ENCODE measurements at regions not wholly inside any gene's neighbourhood (a gene's known extent, or its start where the extent isn't known, plus 50 kb on each side); places are given as distances from the start of the nearest gene placed in this dataset.

GRCh38 chr15:26156051-26156450 lies 292.9 kb upstream of the ATP10A start:
- Histone ChIP-seq H3K9ac (ENCODE audit: low read depth, low read length) (no peak overlapping the region), H3K9me3 (ENCODE audit: insufficient read depth, low read depth, low read length) (no peaks in the 10 kb centered on the region), H3K4me3 (ENCODE audit: low read length) (no peak overlapping the region), H3K27ac (ENCODE audit: low read depth, low read length) (no peak overlapping the region), H3K27me3 (ENCODE audit: insufficient read depth, low read length) (no peaks in the 10 kb centered on the region), H3K36me3 (ENCODE audit: insufficient read depth, low read length) (no peaks in the 10 kb centered on the region), H3K4me1 (ENCODE audit: insufficient read depth, low read length) (no peaks in the 10 kb centered on the region)
- WGBS = 88% methylated on average over 4 of the region's 4 CpGs

GRCh38 chr15:26148156-26148860 lies 285.2 kb upstream of the ATP10A start:
- Histone ChIP-seq H3K36me3 (ENCODE audit: insufficient read depth, low read length) (no peaks in the 10 kb centered on the region), H3K4me3 (ENCODE audit: low read length) (no peak overlapping the region), H3K9ac (ENCODE audit: low read depth, low read length) (no peak overlapping the region), H3K27ac (ENCODE audit: low read depth, low read length) (no peak overlapping the region), H3K4me1 (ENCODE audit: insufficient read depth, low read length) (no peaks in the 10 kb centered on the region), H3K9me3 (ENCODE audit: insufficient read depth, low read depth, low read length) (no peaks in the 10 kb centered on the region), H3K27me3 (ENCODE audit: insufficient read depth, low read length) (no peaks in the 10 kb centered on the region)
- 95% methylated on average over 13 of the region's 13 CpGs for WGBS

GRCh38 chr15:26146202-26146601 lies 283.1 kb upstream of the ATP10A start:
- H3K9me3 ChIP-seq (ENCODE audit: insufficient read depth, low read depth, low read length) = no peaks in the 10 kb centered on the region
- WGBS = 88% methylated on average over 2 of the region's 4 CpGs

GRCh38 chr15:26145796-26146195 lies 282.7 kb upstream of the ATP10A start:
- H3K4me3 ChIP-seq (ENCODE audit: low read length) = no peak overlapping the region
- no peaks in the 10 kb centered on the region for H3K27me3 ChIP-seq (ENCODE audit: insufficient read depth, low read length)
- H3K4me1 ChIP-seq (ENCODE audit: insufficient read depth, low read length) = no peaks in the 10 kb centered on the region
- H3K9me3 ChIP-seq (ENCODE audit: insufficient read depth, low read depth, low read length) = no peaks in the 10 kb centered on the region
- H3K27ac ChIP-seq (ENCODE audit: low read depth, low read length) = no peak overlapping the region
- H3K36me3 ChIP-seq (ENCODE audit: insufficient read depth, low read length) = no peaks in the 10 kb centered on the region
- H3K9ac ChIP-seq (ENCODE audit: low read depth, low read length) = no peak overlapping the region
- WGBS = 94% methylated on average over 2 of the region's 2 CpGs

More at GRCh38 chr15:26146202-26146601, 283.1 kb upstream of the ATP10A start:
- Histone ChIP-seq H3K27ac (ENCODE audit: low read depth, low read length) (no peak overlapping the region), H3K36me3 (ENCODE audit: insufficient read depth, low read length) (no peaks in the 10 kb centered on the region), H3K4me1 (ENCODE audit: insufficient read depth, low read length) (no peaks in the 10 kb centered on the region), H3K9ac (ENCODE audit: low read depth, low read length) (no peak overlapping the region), H3K4me3 (ENCODE audit: low read length) (no peak overlapping the region), H3K27me3 (ENCODE audit: insufficient read depth, low read length) (no peaks in the 10 kb centered on the region)

GRCh38 chr15:26144836-26145235 lies 281.7 kb upstream of the ATP10A start:
- Histone ChIP-seq H3K9me3 (ENCODE audit: insufficient read depth, low read depth, low read length) (no peaks in the 10 kb centered on the region), H3K4me1 (ENCODE audit: insufficient read depth, low read length) (no peaks in the 10 kb centered on the region), H3K27me3 (ENCODE audit: insufficient read depth, low read length) (no peaks in the 10 kb centered on the region), H3K9ac (ENCODE audit: low read depth, low read length) (no peak overlapping the region), H3K36me3 (ENCODE audit: insufficient read depth, low read length) (no peaks in the 10 kb centered on the region), H3K27ac (ENCODE audit: low read depth, low read length) (no peak overlapping the region), H3K4me3 (ENCODE audit: low read length) (no peak overlapping the region)
- WGBS = 92% methylated on average over 4 of the region's 4 CpGs

GRCh38 chr15:26143221-26143620 lies 280.1 kb upstream of the ATP10A start:
- H3K4me3 ChIP-seq (ENCODE audit: low read length) = no peak overlapping the region
- H3K9ac ChIP-seq (ENCODE audit: low read depth, low read length) = no peak overlapping the region
- no CpG with 5 or more reads among the region's 1 CpG for WGBS
- H3K36me3 ChIP-seq (ENCODE audit: insufficient read depth, low read length) = no peaks in the 10 kb centered on the region
- no peaks in the 10 kb centered on the region for H3K9me3 ChIP-seq (ENCODE audit: insufficient read depth, low read depth, low read length)
- no peaks in the 10 kb centered on the region for H3K4me1 ChIP-seq (ENCODE audit: insufficient read depth, low read length)
- H3K27me3 ChIP-seq (ENCODE audit: insufficient read depth, low read length) = no peaks in the 10 kb centered on the region
- no peak overlapping the region for H3K27ac ChIP-seq (ENCODE audit: low read depth, low read length)

GRCh38 chr15:26134812-26135211 lies 271.7 kb upstream of the ATP10A start:
- H3K27ac ChIP-seq (ENCODE audit: low read depth, low read length) = no peak overlapping the region
- H3K4me1 ChIP-seq (ENCODE audit: insufficient read depth, low read length) = peaks cover 46% of the 10 kb centered on the region
- H3K36me3 ChIP-seq (ENCODE audit: insufficient read depth, low read length) = no peaks in the 10 kb centered on the region
- H3K4me3 ChIP-seq (ENCODE audit: low read length) = no peak overlapping the region
- 55% methylated on average over 9 of the region's 11 CpGs for WGBS
- H3K27me3 ChIP-seq (ENCODE audit: insufficient read depth, low read length) = peaks cover 7% of the 10 kb centered on the region; the same call in 1 of the 2 replicates
- H3K9ac ChIP-seq (ENCODE audit: low read depth, low read length) = no peak overlapping the region
- no peaks in the 10 kb centered on the region for H3K9me3 ChIP-seq (ENCODE audit: insufficient read depth, low read depth, low read length)

- Histone ChIP-seq H3K27ac (ENCODE audit: low read depth, low read length) (peak overlapping the region; percentile 27; the same call in 1 of the 2 replicates), H3K9ac (ENCODE audit: low read depth, low read length) (no peak overlapping the region), H3K4me1 (ENCODE audit: insufficient read depth, low read length) (peaks cover 53% of the 10 kb centered on the region), H3K4me3 (ENCODE audit: low read length) (no peak overlapping the region), H3K36me3 (ENCODE audit: insufficient read depth, low read length) (no peaks in the 10 kb centered on the region), H3K9me3 (ENCODE audit: insufficient read depth, low read depth, low read length) (no peaks in the 10 kb centered on the region), H3K27me3 (ENCODE audit: insufficient read depth, low read length) (peaks cover 7% of the 10 kb centered on the region; the same call in 1 of the 2 replicates)
- WGBS = 57% methylated on average over 5 of the region's 5 CpGs
Measured at GRCh38 chr15:26134152-26134551, 271.0 kb upstream of the ATP10A start.

- H3K4me1 ChIP-seq (ENCODE audit: insufficient read depth, low read length) = peaks cover 55% of the 10 kb centered on the region
- H3K27me3 ChIP-seq (ENCODE audit: insufficient read depth, low read length) = peaks cover 7% of the 10 kb centered on the region; the same call in 1 of the 2 replicates
- no peaks in the 10 kb centered on the region for H3K9me3 ChIP-seq (ENCODE audit: insufficient read depth, low read depth, low read length)
- no peak overlapping the region for H3K27ac ChIP-seq (ENCODE audit: low read depth, low read length)
- no peak overlapping the region for H3K4me3 ChIP-seq (ENCODE audit: low read length)
- no peaks in the 10 kb centered on the region for H3K36me3 ChIP-seq (ENCODE audit: insufficient read depth, low read length)
- no peak overlapping the region for H3K9ac ChIP-seq (ENCODE audit: low read depth, low read length)
- 29% methylated on average over 3 of the region's 3 CpGs for WGBS
Measured at GRCh38 chr15:26132811-26133210, 269.7 kb upstream of the ATP10A start.

- Histone ChIP-seq H3K4me3 (ENCODE audit: low read length) (no peak overlapping the region), H3K9me3 (ENCODE audit: insufficient read depth, low read depth, low read length) (no peaks in the 10 kb centered on the region), H3K27ac (ENCODE audit: low read depth, low read length) (peak overlapping the region; percentile 79; the same call in 1 of the 2 replicates), H3K9ac (ENCODE audit: low read depth, low read length) (no peak overlapping the region), H3K27me3 (ENCODE audit: insufficient read depth, low read length) (peaks cover 7% of the 10 kb centered on the region; the same call in 1 of the 2 replicates), H3K4me1 (ENCODE audit: insufficient read depth, low read length) (peaks cover 54% of the 10 kb centered on the region), H3K36me3 (ENCODE audit: insufficient read depth, low read length) (no peaks in the 10 kb centered on the region)
- WGBS = 50% methylated on average over 1 of the region's 5 CpGs
Measured at GRCh38 chr15:26129852-26130251, 266.7 kb upstream of the ATP10A start.

- Histone ChIP-seq H3K9ac (ENCODE audit: low read depth, low read length) (no peak overlapping the region), H3K4me3 (ENCODE audit: low read length) (no peak overlapping the region), H3K36me3 (ENCODE audit: insufficient read depth, low read length) (no peaks in the 10 kb centered on the region), H3K27ac (ENCODE audit: low read depth, low read length) (no peak overlapping the region), H3K4me1 (ENCODE audit: insufficient read depth, low read length) (peaks cover 43% of the 10 kb centered on the region), H3K9me3 (ENCODE audit: insufficient read depth, low read depth, low read length) (no peaks in the 10 kb centered on the region), H3K27me3 (ENCODE audit: insufficient read depth, low read length) (peaks cover 7% of the 10 kb centered on the region; the same call in 1 of the 2 replicates)
- WGBS = 91% methylated on average over 7 of the region's 7 CpGs
Measured at GRCh38 chr15:26128611-26129140, 265.5 kb upstream of the ATP10A start.

Data from HUES64 (cell line).